RWPE2 (cell line): ENCODE measurements at regions not wholly inside any gene's neighbourhood (a gene's known extent, or its start where the extent isn't known, plus 50 kb on each side); places are given as distances from the start of the nearest gene placed in this dataset.
A peak's percentile ranks its signal among the peaks of the same experiment; 100 is the strongest.

ENCODE experiments used
- ATAC-seq: fragments of 200-7000 bp; cut with Tn5 transposase; 3 replicates; pipeline ENCODE4 v1.9.1; 2021; ENCODE audit warnings: low read depth
- DNase-seq: peaks from one replicate; pipeline ENCODE4 v3.0.0-alpha.2; 2020; ENCODE audit warnings: low spot score
- H3K27ac ChIP-seq: fragments of 450-650 bp; 2 replicates; pipeline ENCODE4 v1.5.1; 2017; ENCODE audit warnings: mild to moderate bottlenecking; ENCODE audit not compliant: poor library complexity, severe bottlenecking
- H3K27me3 ChIP-seq: fragments of 250-450 bp; sonication (Bioruptor Pico); 2 replicates; pipeline ENCODE4 v1.5.1; 2021; ENCODE audit warnings: mild to moderate bottlenecking, moderate library complexity; ENCODE audit not compliant: insufficient read depth, poor library complexity, severe bottlenecking
- H3K36me3 ChIP-seq: fragments of 250-450 bp; sonication (Bioruptor Pico); 2 replicates; pipeline ENCODE4 v1.5.1; 2020; ENCODE audit warnings: low read depth, mild to moderate bottlenecking, moderate library complexity
- H3K4me1 ChIP-seq: fragments of 250-450 bp; sonication (Bioruptor Pico); 2 replicates; pipeline ENCODE4 v1.5.1; 2021; ENCODE audit warnings: mild to moderate bottlenecking, moderate library complexity; ENCODE audit not compliant: insufficient read depth, poor library complexity, severe bottlenecking
- H3K4me3 ChIP-seq: fragments of 250-450 bp; sonication (Bioruptor Pico); 2 replicates; pipeline ENCODE4 v1.5.1; 2021; ENCODE audit warnings: mild to moderate bottlenecking, moderate library complexity; ENCODE audit not compliant: severe bottlenecking
- H3K9me3 ChIP-seq: fragments of 250-450 bp; sonication (Bioruptor Pico); 2 replicates; pipeline ENCODE4 v1.5.1; 2021; ENCODE audit warnings: mild to moderate bottlenecking, moderate library complexity; ENCODE audit not compliant: severe bottlenecking
- CTCF ChIP-seq: fragments of 450-650 bp; IDR thresholded peaks from one replicate; pipeline ENCODE4 v1.5.1; 2017; ENCODE audit warnings: mild to moderate bottlenecking, moderate library complexity; ENCODE audit not compliant: poor library complexity, severe bottlenecking

GRCh38 chr3:160130950-160131349, 94.3 kb upstream of the C3orf80 start:
- DNase-seq (no peak), ATAC-seq (no peak)
- Histone ChIP-seq H3K9me3 (no peaks in the 10 kb centered on the region), H3K4me3 (no peak overlapping the region), H3K4me1 (peaks cover 27% of the 10 kb centered on the region), H3K27me3 (no peaks in the 10 kb centered on the region), H3K36me3 (no peaks in the 10 kb centered on the region), H3K27ac (peak overlapping the region; percentile 97)
- no peak for TF ChIP-seq CTCF

- Histone ChIP-seq H3K36me3 (no peaks in the 10 kb centered on the region), H3K4me1 (peaks cover 24% of the 10 kb centered on the region), H3K27me3 (no peaks in the 10 kb centered on the region), H3K9me3 (no peaks in the 10 kb centered on the region), H3K4me3 (no peak overlapping the region), H3K27ac (peak overlapping the region; percentile 97)
- no peak for ATAC-seq
- DNase-seq = no peak
- no peak for TF ChIP-seq CTCF
Observed at GRCh38 chr3:160132226-160132625, 93.0 kb upstream of the C3orf80 start.

GRCh38 chr3:160133757-160134156, 91.5 kb upstream of the C3orf80 start:
- Histone ChIP-seq H3K27me3 (no peaks in the 10 kb centered on the region), H3K4me3 (no peak overlapping the region), H3K27ac (peak overlapping the region; percentile 9), H3K36me3 (no peaks in the 10 kb centered on the region), H3K4me1 (peaks cover 24% of the 10 kb centered on the region), H3K9me3 (no peaks in the 10 kb centered on the region)
- TF ChIP-seq CTCF = peak; percentile 17
- ATAC-seq (0 out of 3 replicates have a peak, but pooled peaks have one; percentile 16), DNase-seq (no peak)

GRCh38 chr3:160134454-160134853, 90.8 kb upstream of the C3orf80 start:
- Histone ChIP-seq H3K9me3 (no peaks in the 10 kb centered on the region), H3K4me1 (peaks cover 18% of the 10 kb centered on the region), H3K4me3 (no peak overlapping the region), H3K27me3 (no peaks in the 10 kb centered on the region), H3K36me3 (no peaks in the 10 kb centered on the region), H3K27ac (peak overlapping the region; percentile 9)
- no peak for TF ChIP-seq CTCF
- no peak for DNase-seq
- ATAC-seq = no peak

GRCh38 chr3:160134964-160135363, 90.3 kb upstream of the C3orf80 start:
- no peak for TF ChIP-seq CTCF
- ATAC-seq = no peak
- peak overlapping the region; percentile 9 for H3K27ac ChIP-seq

More at GRCh38 chr3:160134964-160135363, 90.3 kb upstream of the C3orf80 start:
- Histone ChIP-seq H3K9me3 (no peaks in the 10 kb centered on the region), H3K4me1 (peaks cover 15% of the 10 kb centered on the region), H3K36me3 (no peaks in the 10 kb centered on the region), H3K27me3 (no peaks in the 10 kb centered on the region), H3K4me3 (no peak overlapping the region)
- DNase-seq = no peak
